GM12878 (cell line): ENCODE measurements at regions not wholly inside any gene's neighbourhood (a gene's known extent, or its start where the extent isn't known, plus 50 kb on each side); places are given as distances from the start of the nearest gene placed in this dataset.

Experiments
- CHD1 ChIP-seq: IDR thresholded peaks from 2 replicates; pipeline ENCODE4 v1.6.1; 2012; ENCODE audit warnings: low read depth, low read length, improper control_type of control experiment
- IKZF1 ChIP-seq: fragments of 450-650 bp; conservative IDR thresholded peaks from 2 replicates; pipeline ENCODE4 v1.6.1; 2017; ENCODE audit warnings: antibody characterized with exemption, mild to moderate bottlenecking
- POLR2AphosphoS5 ChIP-seq: IDR thresholded peaks from 2 replicates; pipeline ENCODE4 v1.6.1; 2011; ENCODE audit warnings: mild to moderate bottlenecking, low read length, inconsistent platforms
- RELA ChIP-seq: fragments of 450-650 bp; IDR thresholded peaks from 2 replicates; pipeline ENCODE4 v1.8.0; 2014; ENCODE audit warnings: borderline replicate concordance; ENCODE audit not compliant: partially characterized antibody
- SREBF1 ChIP-seq: IDR thresholded peaks from 2 replicates; pipeline ENCODE4 v1.6.1; 2012; ENCODE audit warnings: mild to moderate bottlenecking, low read length
- ZNF622 ChIP-seq: fragments of 450-650 bp; IDR thresholded peaks from 2 replicates; pipeline ENCODE4 v1.6.1; 2017; ENCODE audit warnings: mild to moderate bottlenecking, inconsistent platforms
- ZZZ3 ChIP-seq: IDR thresholded peaks from 2 replicates; pipeline ENCODE4 v1.6.1; 2011; ENCODE audit warnings: low read depth; ENCODE audit not compliant: control insufficient read depth, insufficient read length
- TF ChIP-seq, protein P1 (sequence below), 3 experiments: IDR thresholded peaks in 2 of 3; conservative IDR thresholded peaks in 1 of 3; 2 replicates each; pipeline ENCODE4 v1.5.1; 2011; ENCODE audit warnings: low read depth in 3 of 3, low read length in 3 of 3, mild to moderate bottlenecking in 3 of 3, control low read depth in 2 of 3, moderate library complexity in 2 of 3, inconsistent platforms in 1 of 3, mixed read lengths in 1 of 3; ENCODE audit not compliant: control insufficient read depth in 2 of 3, insufficient read depth in 1 of 3; ENCODE audit errors: extremely low read depth in 1 of 3

DNA sequence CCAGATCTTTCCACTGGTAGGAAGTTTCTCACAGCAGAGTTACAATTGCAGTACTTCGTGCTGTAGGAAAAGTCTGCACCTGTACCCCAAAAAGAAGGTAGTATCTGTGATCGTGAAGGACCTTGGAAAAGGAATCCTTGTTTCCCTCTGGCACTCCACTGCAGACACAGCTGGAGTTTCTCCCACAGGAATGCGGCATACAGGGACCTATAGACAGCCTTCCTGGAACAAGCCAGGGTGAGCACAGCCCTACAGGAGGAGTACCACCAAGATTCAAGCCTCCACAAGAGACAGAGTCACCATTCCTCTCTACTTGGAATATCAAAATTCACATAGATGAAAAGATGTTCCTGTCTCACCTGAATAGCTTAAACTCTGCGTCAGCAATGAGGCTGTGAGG is 372.4 kb downstream of the CMPK2 start:
- TF ChIP-seq, protein P1, sequence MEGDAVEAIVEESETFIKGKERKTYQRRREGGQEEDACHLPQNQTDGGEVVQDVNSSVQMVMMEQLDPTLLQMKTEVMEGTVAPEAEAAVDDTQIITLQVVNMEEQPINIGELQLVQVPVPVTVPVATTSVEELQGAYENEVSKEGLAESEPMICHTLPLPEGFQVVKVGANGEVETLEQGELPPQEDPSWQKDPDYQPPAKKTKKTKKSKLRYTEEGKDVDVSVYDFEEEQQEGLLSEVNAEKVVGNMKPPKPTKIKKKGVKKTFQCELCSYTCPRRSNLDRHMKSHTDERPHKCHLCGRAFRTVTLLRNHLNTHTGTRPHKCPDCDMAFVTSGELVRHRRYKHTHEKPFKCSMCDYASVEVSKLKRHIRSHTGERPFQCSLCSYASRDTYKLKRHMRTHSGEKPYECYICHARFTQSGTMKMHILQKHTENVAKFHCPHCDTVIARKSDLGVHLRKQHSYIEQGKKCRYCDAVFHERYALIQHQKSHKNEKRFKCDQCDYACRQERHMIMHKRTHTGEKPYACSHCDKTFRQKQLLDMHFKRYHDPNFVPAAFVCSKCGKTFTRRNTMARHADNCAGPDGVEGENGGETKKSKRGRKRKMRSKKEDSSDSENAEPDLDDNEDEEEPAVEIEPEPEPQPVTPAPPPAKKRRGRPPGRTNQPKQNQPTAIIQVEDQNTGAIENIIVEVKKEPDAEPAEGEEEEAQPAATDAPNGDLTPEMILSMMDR (IDR thresholded peaks at IDR 0.05 in 2 of 3, conservative IDR thresholded peaks at IDR 0.05 in 1 of 3; ENCODE audit: control insufficient read depth in 2 of 3, extremely low read depth in 1 of 3, insufficient read depth in 1 of 3, low read depth in 3 of 3, low read length in 3 of 3): no peak
- TF ChIP-seq IKZF1 (no peak), POLR2AphosphoS5 (no peak), SREBF1 (no peak), ZZZ3 (no peak), RELA (no peak), ZNF622 (no peak), CHD1 (no peak)
